NCI-H748 treated with DMSO at 0.1 percent for 48 hours (cell line): ENCODE measurements at regions not wholly inside any gene's neighbourhood (a gene's known extent, or its start where the extent isn't known, plus 50 kb on each side); places are given as distances from the start of the nearest gene placed in this dataset.

ENCODE experiments used
- DNase-seq: peaks from one replicate; lab custom pipeline; 2025; lab: John Stamatoyannopoulos, UW

GRCh38 chr11:90846628-90847027 lies 623.8 kb upstream of the CHORDC1 start:
- DNase-seq, result no peak

GRCh38 chr11:90845799-90846198 lies 623.0 kb upstream of the CHORDC1 start:
- no peak for DNase-seq

GRCh38 chr11:90845126-90845525 lies 622.3 kb upstream of the CHORDC1 start:
- DNase-seq, result no peak

GRCh38 chr11:90844041-90844440 lies 621.2 kb upstream of the CHORDC1 start:
- DNase-seq, result no peak

- DNase-seq, result no peak
Measured at GRCh38 chr11:90842681-90843080, 619.8 kb upstream of the CHORDC1 start.

GRCh38 chr11:90840071-90840470 lies 617.2 kb upstream of the CHORDC1 start:
- DNase-seq, result no peak

- DNase-seq, result no peak
Measured at GRCh38 chr11:90836031-90836430, 613.2 kb upstream of the CHORDC1 start.

- DNase-seq, result no peak
Measured at GRCh38 chr11:90823446-90823845, 600.6 kb upstream of the CHORDC1 start.

- no peak for DNase-seq
Measured at GRCh38 chr11:90822996-90823395, 600.1 kb upstream of the CHORDC1 start.

GRCh38 chr11:90818196-90818745 lies 595.4 kb upstream of the CHORDC1 start:
- no peak for DNase-seq

- DNase-seq, result no peak
Measured at GRCh38 chr11:90809581-90809980, 586.7 kb upstream of the CHORDC1 start.

- no peak for DNase-seq
Measured at GRCh38 chr11:90805172-90805571, 582.3 kb upstream of the CHORDC1 start.

GRCh38 chr11:90803831-90804230 lies 581.0 kb upstream of the CHORDC1 start:
- DNase-seq, result no peak

- no peak for DNase-seq
Measured at GRCh38 chr11:90803366-90803765, 580.5 kb upstream of the CHORDC1 start.

- DNase-seq, result no peak
Measured at GRCh38 chr11:90798769-90799168, 575.9 kb upstream of the CHORDC1 start.

- no peak for DNase-seq
Measured at GRCh38 chr11:90795746-90796145, 572.9 kb upstream of the CHORDC1 start.

- DNase-seq, result no peak
Measured at GRCh38 chr11:90788961-90789360, 566.1 kb upstream of the CHORDC1 start.

- DNase-seq, result no peak
Measured at GRCh38 chr11:90784241-90784814, 561.5 kb upstream of the CHORDC1 start.

GRCh38 chr11:90783111-90783510 lies 560.3 kb upstream of the CHORDC1 start:
- DNase-seq, result no peak

- DNase-seq, result no peak
Measured at GRCh38 chr11:90779098-90779497, 556.2 kb upstream of the CHORDC1 start.

- no peak for DNase-seq
Measured at GRCh38 chr11:90775567-90776165, 552.8 kb upstream of the CHORDC1 start.

- DNase-seq, result no peak
Measured at GRCh38 chr11:90774727-90775566, 552.1 kb upstream of the CHORDC1 start.

GRCh38 chr11:90770007-90770406 lies 547.2 kb upstream of the CHORDC1 start:
- no peak for DNase-seq
